HG02870 (cell line): ENCODE measurements at regions not wholly inside any gene's neighbourhood (a gene's known extent, or its start where the extent isn't known, plus 50 kb on each side); places are given as distances from the start of the nearest gene placed in this dataset.

Experiments
- ATAC-seq: cut with Tn5 transposase; IDR thresholded peaks from one replicate; pipeline ENCODE4 v1.9.1; 2021; ENCODE audit warnings: mild to moderate bottlenecking, moderate library complexity; ENCODE audit not compliant: unreplicated experiment

DNA sequence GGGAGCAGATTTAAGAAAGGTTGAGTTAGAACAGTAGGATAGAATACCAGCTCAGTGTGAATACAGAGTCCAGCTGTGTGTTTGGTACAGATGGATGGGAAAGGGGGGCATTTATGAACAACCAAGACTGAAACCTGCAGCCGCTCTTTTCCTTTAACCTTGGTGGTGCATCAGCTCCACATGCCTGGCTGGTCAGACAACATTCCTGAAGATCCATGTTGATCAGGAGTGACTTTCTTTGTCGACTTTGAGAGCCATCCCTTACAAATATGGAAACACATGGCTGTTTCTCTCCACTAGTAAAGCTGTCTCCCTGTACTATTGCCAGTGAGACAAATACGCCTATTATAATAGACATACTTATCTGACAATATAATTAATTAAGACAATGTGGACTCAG, 476.5 kb upstream of the IGFBP3 start:
- ATAC-seq: no peak

GRCh38 chr7:46396481-46396880, 475.4 kb upstream of the IGFBP3 start:
- ATAC-seq: no peak

- ATAC-seq: no peak
These were observed 472.1 kb upstream of the IGFBP3 start for GRCh38 chr7:46393142-46393541.

- no peak for ATAC-seq
These were observed 470.4 kb upstream of the IGFBP3 start for GRCh38 chr7:46391231-46392201.

DNA sequence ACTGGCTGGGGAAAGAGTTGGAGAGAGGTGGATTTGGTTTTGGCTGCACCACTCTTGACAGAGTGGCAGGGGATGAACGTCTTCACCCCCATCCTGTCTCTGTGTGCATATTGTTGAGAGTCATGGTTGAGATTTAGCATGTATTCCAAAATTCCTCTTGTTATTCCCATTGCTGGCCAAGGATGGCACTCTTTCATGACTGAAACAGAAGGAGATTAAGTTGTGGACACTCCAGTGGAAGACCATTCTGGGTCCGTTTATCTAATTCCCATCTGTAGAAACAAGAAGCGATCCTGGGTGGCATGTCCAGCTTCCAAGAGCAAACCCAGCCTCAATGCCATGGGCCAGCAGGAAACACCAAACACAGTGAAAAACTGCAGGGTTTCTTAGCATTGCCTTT, 469.0 kb upstream of the IGFBP3 start:
- ATAC-seq: no peak

- ATAC-seq: no peak
These were observed 468.1 kb upstream of the IGFBP3 start for GRCh38 chr7:46389146-46389545.

DNA sequence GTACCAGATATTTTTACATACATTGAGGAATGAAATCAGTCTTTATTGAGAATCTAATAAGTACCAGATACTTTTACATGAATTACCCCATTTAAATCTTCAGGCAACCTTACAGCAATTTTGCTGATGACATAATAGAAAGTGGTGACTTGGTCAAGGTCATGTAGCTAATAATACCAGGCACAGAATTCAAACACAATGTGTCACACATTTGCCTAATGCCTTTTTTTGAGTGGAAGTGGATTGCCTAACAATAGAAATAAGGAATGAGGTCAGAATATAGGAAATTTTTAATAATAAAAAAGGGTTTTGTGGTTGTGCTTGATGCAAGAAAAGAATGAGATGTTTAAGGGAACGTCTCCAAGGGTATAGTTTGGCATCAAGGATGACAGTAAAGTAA, 466.6 kb upstream of the IGFBP3 start:
- no peak for ATAC-seq

- no peak for ATAC-seq
These were observed 465.6 kb upstream of the IGFBP3 start for GRCh38 chr7:46386428-46387399.

GRCh38 chr7:46385662-46386309, 464.7 kb upstream of the IGFBP3 start:
- no peak for ATAC-seq

- ATAC-seq: no peak
These were observed 462.5 kb upstream of the IGFBP3 start for GRCh38 chr7:46383605-46384004.

DNA sequence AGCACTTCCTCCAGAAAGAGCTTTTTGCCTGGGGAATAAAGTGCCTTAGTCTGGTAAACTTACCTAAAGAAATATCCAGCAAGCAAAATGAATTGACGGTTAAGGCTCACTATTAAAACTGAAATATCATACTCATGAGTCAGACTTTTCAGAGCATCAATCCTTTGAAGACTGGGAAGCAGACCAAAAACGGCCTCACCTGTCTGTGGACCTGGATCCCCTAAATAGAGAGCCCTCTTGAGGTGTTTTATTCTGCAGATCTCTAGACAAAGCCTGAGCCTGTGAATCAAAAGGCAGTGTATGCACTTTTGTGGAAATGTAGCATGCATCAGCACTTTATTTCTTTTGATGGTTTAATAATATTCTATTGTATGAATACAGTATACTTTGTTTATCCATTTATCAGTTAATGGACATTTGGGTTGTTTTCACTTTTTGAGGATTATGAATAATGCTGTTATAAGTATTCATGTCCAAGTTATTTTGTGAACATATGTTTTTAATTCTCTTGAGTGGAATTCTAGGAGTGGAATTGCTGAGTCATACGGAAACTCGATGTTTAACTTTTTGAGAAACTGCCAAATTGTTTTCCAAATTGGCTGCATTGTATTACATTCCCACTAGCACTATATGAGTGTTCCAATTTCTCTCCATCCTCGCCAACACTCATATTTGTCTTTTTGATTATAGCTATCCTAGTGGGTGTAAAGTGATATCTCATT, 449.0 kb upstream of the IGFBP3 start:
- ATAC-seq: no peak

DNA sequence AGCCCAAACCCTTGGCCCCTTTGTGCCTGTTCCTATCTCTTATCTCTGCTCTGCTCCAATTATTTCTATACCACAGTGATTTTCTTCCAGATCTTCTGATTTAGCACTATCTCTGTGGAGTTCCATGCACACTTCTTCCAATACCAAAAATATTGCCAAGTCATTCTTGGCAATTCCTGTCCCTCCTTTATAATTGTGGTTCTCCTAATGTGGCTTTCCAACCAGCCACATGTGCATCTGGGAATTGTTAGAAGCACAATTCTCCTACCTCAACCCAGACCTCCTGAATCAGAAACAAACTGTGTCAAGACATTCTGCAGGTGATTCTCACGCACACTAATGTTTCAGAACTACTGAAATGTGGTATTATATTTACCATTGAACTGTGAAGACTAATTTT, 447.8 kb upstream of the IGFBP3 start:
- ATAC-seq: no peak

DNA sequence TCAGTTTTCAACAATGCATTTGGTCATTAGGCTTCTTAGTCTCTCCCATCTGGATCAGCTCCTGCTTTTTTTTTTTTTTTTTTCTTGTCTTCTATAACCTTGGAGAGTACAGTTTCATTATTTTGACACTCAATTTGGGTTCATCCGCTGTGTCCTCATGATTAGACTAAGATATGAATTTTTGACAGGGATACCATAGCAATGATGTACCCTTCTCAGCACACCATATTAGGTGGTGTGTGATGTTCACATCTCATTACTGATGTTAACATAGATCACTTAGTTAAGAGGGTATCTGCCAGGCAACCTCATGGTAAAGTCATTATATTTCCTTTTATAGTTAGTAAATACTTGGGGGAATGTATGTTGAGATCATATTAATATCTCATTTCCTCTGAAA, 445.5 kb upstream of the IGFBP3 start:
- ATAC-seq: no peak

DNA sequence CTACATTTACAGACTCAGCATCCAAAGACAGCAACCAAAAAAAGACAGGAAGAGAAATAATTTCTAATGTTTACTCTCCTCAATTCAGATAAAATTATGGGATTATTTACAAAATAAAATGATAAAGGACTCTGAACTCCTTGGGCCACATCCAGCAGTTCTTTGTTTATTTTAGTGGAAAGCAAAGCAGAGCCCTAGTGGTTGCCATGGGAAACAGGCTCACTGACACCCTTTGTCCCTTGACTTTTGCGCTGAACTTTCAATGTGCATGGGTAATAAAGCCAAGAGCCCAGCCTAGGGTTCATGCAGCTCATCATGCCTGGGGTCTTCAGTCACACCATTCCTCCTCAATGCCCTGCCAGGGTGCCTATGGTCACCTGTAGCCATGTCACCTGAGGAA, 442.6 kb upstream of the IGFBP3 start:
- no peak for ATAC-seq

DNA sequence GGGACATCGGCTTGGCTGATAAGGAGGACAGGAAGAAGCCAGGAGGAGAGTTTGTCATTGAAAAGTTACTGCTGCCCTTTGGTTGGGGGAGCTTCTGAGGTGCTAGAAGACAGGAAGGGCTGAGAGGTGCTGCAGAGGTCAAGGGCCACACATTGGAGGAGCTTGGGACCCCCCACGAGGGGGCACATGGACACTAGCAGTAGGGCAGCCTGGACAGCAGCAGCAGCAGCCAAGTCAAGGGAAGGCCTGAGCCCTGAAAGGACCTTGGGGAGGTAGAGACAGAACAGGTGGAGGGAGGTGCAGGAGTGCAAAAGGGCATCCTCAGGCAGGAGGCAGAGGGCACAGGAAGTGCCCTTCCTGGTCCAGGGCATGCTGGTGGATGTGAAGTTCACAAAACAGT, 439.7 kb upstream of the IGFBP3 start:
- no peak for ATAC-seq

DNA sequence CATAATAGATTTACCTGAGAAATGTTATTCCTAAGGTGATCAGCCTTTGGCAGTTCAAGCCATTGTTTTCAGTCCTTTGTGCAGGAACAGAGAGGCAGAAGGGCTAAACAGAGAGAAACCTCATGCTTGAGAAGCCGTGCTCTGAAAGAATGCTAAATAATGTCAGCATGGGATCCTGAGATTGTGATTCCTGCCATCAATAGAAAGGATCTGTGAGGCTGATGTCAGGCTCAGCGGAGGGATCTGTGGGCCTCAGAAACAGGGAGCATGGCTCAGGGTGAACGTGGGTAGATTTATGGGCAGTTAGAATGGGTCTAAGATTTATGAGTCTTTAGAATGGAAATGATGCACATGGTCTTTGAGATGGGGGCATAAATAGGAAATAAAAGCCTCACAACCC, 439.2 kb upstream of the IGFBP3 start:
- no peak for ATAC-seq

DNA sequence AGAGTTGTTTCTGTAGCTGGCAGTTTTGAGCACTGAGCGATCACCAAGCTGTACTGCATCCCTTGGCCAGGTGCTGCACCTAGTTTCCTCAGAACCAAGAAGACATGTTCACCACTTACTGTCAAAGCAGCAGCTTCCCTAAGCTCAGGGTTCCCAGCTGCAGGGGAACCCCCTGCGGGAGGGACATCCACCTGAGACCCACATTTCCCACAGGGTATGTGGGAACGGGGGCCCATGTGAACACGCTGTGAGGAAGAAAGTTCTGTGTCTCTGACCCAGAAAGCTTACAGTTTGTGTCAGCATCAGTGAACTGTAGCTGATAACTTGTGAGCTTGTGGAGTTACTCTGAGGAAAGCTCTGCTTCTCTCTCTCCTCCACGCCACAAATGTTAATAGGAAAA, 436.8 kb upstream of the IGFBP3 start:
- no peak for ATAC-seq

DNA sequence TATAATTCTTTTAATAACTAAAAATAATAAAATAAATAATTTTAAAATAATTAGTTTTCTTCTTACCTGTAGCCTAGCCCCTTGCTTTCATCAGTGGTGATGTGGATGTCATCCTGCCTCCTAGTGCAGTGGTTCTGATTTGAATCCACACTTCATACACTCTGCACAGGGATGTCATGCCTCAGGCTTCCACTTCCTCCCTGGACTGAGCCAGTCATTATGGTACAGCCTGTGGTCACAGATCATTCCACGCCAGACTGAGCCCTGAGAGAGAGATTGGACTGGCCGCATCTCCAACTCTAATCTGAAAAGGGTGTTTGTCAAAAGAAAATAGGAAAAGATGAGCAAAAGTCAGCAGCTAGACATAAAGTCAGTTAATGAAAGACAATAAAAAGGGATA, 436.2 kb upstream of the IGFBP3 start:
- no peak for ATAC-seq

- no peak for ATAC-seq
These were observed 435.3 kb upstream of the IGFBP3 start for GRCh38 chr7:46356371-46356770.

GRCh38 chr7:46355331-46355730, 434.3 kb upstream of the IGFBP3 start:
- no peak for ATAC-seq
